NCI-H1092 (cell line): ENCODE measurements at regions not wholly inside any gene's neighbourhood (a gene's known extent, or its start where the extent isn't known, plus 50 kb on each side); places are given as distances from the start of the nearest gene placed in this dataset.
"Not testable (repeated sequence)": the region's sequence is repeated elsewhere in the genome, so short reads cannot be mapped to it uniquely, and the experiment has no call there.

ENCODE experiments used
- DNase-seq: peaks from one replicate; lab custom pipeline; 2025; lab: John Stamatoyannopoulos, UW

GRCh38 chr3:18189282-18190050, 235.7 kb downstream of the SATB1 start:
- no peak for DNase-seq

- no peak for DNase-seq
Observed at GRCh38 chr3:18188491-18188890, 236.6 kb downstream of the SATB1 start.

- DNase-seq, result no peak
Observed at GRCh38 chr3:18185624-18186023, 239.5 kb downstream of the SATB1 start.

- not testable (repeated sequence) for DNase-seq
Observed at GRCh38 chr3:18182923-18183322, 242.2 kb downstream of the SATB1 start.

- no peak for DNase-seq
Observed at GRCh38 chr3:18179521-18179920, 245.6 kb downstream of the SATB1 start.

- DNase-seq, result no peak
Observed at GRCh38 chr3:18177271-18177670, 247.9 kb downstream of the SATB1 start.

GRCh38 chr3:18173891-18174290, 251.2 kb downstream of the SATB1 start:
- DNase-seq, result not testable (repeated sequence)

GRCh38 chr3:18159681-18160080, 265.5 kb downstream of the SATB1 start:
- DNase-seq, result no peak

- DNase-seq, result no peak
Observed at GRCh38 chr3:18153571-18154173, 271.5 kb downstream of the SATB1 start.

GRCh38 chr3:18151199-18151598, 273.9 kb downstream of the SATB1 start:
- DNase-seq, result no peak

GRCh38 chr3:18149935-18150334, 275.2 kb downstream of the SATB1 start:
- DNase-seq, result no peak

- DNase-seq, result no peak
Observed at GRCh38 chr3:18149386-18149785, 275.8 kb downstream of the SATB1 start.

GRCh38 chr3:18144571-18144970, 280.6 kb downstream of the SATB1 start:
- no peak for DNase-seq

GRCh38 chr3:18143258-18143780, 281.8 kb downstream of the SATB1 start:
- no peak for DNase-seq

GRCh38 chr3:18137958-18138357, 287.2 kb downstream of the SATB1 start:
- DNase-seq, result no peak

- DNase-seq, result no peak
Observed at GRCh38 chr3:18135060-18135814, 289.9 kb downstream of the SATB1 start.

- no peak for DNase-seq
Observed at GRCh38 chr3:18134386-18135059, 290.6 kb downstream of the SATB1 start.

- no peak for DNase-seq
Observed at GRCh38 chr3:18132991-18133390, 292.1 kb downstream of the SATB1 start.

GRCh38 chr3:18127859-18128681, 297.1 kb downstream of the SATB1 start:
- no peak for DNase-seq

GRCh38 chr3:18127174-18127858, 297.8 kb downstream of the SATB1 start:
- DNase-seq, result no peak

- no peak for DNase-seq
Observed at GRCh38 chr3:18126772-18127171, 298.4 kb downstream of the SATB1 start.
